ENCODE measurements at regions not wholly inside any gene's neighbourhood (a gene's known extent, or its start where the extent isn't known, plus 50 kb on each side); places are given as distances from the start of the nearest gene placed in this dataset.

DNA sequence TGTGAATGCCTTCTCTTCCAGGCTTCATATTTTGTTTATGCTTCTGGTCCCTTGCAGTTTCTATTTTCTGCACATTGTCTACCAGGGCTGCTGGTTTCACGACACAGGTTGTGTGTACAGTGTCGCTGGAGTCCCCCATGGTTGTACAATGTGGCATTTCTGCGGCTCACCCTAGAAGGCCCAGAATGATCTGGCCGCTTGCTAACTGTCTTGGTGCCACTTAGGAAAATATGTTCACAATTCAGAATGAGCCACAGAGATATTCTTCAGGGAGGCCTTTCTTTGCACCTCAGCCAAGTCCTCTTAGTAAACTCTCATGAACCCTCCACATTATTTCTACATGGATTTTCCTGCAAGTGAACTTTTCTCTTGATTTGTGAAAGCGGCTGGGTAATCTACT lies 195.4 kb downstream of the SUDS3 start:
- WGBS, result 97% methylated on average over 5 of the region's 5 CpGs
- Histone ChIP-seq H3K9ac (ENCODE audit: low read depth, low read length) (no peak overlapping the region), H3K27me3 (ENCODE audit: insufficient read depth, low read length) (no peaks in the 10 kb centered on the region), H3K9me3 (ENCODE audit: insufficient read depth, low read depth, low read length) (peaks cover 20% of the 10 kb centered on the region), H3K4me3 (ENCODE audit: low read length) (no peak overlapping the region), H3K27ac (ENCODE audit: low read depth, low read length) (no peak overlapping the region), H3K36me3 (ENCODE audit: insufficient read depth, low read length) (no peaks in the 10 kb centered on the region), H3K4me1 (ENCODE audit: insufficient read depth, low read length) (no peaks in the 10 kb centered on the region)

DNA sequence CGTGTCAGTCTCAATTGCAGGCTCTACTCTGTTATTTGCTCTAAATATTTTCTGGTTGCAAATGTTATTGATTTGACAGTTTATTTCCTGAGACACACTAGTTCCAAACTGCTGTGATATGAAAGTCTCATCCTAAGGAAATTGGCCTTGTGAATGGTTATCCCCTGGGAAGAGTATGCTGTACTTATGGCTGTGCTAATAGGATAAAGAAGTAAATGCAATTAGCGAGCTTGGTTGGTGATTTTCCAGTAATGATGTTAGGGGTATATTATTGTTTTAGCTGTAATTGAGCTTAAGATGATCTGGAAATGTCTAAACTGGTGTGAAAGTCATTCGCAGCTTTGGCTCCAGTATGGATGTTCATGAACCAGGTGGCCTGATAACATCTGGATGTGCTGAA lies 197.9 kb downstream of the SUDS3 start:
- peaks cover 17% of the 10 kb centered on the region for H3K9me3 ChIP-seq (ENCODE audit: insufficient read depth, low read depth, low read length)
- H3K27me3 ChIP-seq (ENCODE audit: insufficient read depth, low read length), result no peaks in the 10 kb centered on the region
- H3K4me1 ChIP-seq (ENCODE audit: insufficient read depth, low read length), result no peaks in the 10 kb centered on the region
- H3K36me3 ChIP-seq (ENCODE audit: insufficient read depth, low read length), result no peaks in the 10 kb centered on the region
- H3K9ac ChIP-seq (ENCODE audit: low read depth, low read length), result no peak overlapping the region
- 94% methylated on average over 3 of the region's 3 CpGs for WGBS
- no peak overlapping the region for H3K27ac ChIP-seq (ENCODE audit: low read depth, low read length)
- H3K4me3 ChIP-seq (ENCODE audit: low read length), result no peak overlapping the region

DNA sequence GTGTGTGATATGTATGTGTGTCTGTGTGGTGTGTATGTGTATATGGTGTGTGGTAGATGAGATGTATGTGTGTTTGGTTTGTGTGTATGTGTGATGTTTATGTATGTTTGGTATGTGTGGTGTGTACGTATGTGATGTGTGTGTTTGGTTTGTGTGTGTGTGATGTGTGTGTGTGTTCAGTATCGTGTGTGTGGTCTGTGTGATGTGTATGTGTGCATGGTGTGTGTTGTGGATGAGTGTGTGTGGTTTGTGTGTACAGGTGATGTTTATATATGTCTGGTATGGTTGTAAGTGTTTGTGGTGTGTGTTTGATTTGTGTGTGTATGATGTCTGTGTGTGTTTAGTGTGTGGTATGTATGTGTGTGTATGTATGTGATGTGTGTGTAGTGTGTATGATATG lies 199.4 kb downstream of the SUDS3 start:
- Histone ChIP-seq H3K27ac (ENCODE audit: low read depth, low read length) (no peak overlapping the region), H3K27me3 (ENCODE audit: insufficient read depth, low read length) (no peaks in the 10 kb centered on the region), H3K36me3 (ENCODE audit: insufficient read depth, low read length) (no peaks in the 10 kb centered on the region), H3K9me3 (ENCODE audit: insufficient read depth, low read depth, low read length) (peaks cover 10% of the 10 kb centered on the region), H3K9ac (ENCODE audit: low read depth, low read length) (no peak overlapping the region), H3K4me3 (ENCODE audit: low read length) (no peak overlapping the region), H3K4me1 (ENCODE audit: insufficient read depth, low read length) (no peaks in the 10 kb centered on the region)
- WGBS, result 92% methylated on average over 2 of the region's 2 CpGs

DNA sequence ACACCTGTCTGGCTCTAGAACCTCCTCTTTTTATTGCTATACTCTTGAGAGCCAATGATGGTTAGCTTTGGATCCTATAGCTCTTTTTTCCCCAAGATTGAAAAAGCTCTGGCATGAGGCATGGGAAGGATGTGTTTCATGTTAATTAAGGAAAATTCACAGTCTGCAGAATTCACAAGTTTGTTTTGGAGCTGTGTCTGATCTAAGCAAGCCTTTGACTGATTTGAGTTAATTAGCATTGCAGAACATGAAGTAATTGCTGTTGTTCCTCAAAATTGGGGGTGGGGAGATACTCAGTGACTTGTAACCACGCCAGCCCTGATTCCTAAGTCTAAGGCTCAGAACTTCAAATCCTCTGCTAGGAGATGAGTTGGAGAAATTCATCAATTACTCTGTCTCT lies 205.0 kb downstream of the SUDS3 start:
- H3K4me1 ChIP-seq (ENCODE audit: insufficient read depth, low read length), result no peaks in the 10 kb centered on the region
- no peak overlapping the region for H3K9ac ChIP-seq (ENCODE audit: low read depth, low read length)
- H3K36me3 ChIP-seq (ENCODE audit: insufficient read depth, low read length), result no peaks in the 10 kb centered on the region
- WGBS, result 69% methylated on average over 1 of the region's 1 CpG
- H3K27ac ChIP-seq (ENCODE audit: low read depth, low read length), result no peak overlapping the region
- no peak overlapping the region for H3K4me3 ChIP-seq (ENCODE audit: low read length)
- no peaks in the 10 kb centered on the region for H3K27me3 ChIP-seq (ENCODE audit: insufficient read depth, low read length)
- no peaks in the 10 kb centered on the region; the same call in 1 of the 2 replicates for H3K9me3 ChIP-seq (ENCODE audit: insufficient read depth, low read depth, low read length)

DNA sequence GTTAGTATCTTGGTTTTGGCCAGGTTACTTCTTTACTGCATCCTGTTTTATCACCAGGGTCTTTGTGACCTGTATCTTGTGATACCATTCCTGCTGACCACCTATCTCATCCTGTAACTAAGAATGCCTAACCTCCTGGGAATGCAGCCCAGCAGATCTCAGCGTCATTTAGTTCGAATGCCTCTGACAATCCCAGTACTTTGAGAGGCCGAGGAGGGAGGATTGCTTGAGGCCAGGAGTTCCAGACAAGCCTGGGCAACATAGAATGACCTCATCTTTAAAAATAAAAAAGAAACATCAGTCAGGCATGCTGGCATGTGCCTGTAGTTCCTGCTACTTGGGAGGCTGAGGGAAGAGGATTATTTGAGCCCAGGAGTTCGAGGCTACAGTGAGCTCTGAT lies 206.5 kb downstream of the SUDS3 start:
- peaks cover 3% of the 10 kb centered on the region; the same call in 1 of the 2 replicates for H3K9me3 ChIP-seq (ENCODE audit: insufficient read depth, low read depth, low read length)
- H3K27ac ChIP-seq (ENCODE audit: low read depth, low read length), result no peak overlapping the region
- no peak overlapping the region for H3K4me3 ChIP-seq (ENCODE audit: low read length)
- no peaks in the 10 kb centered on the region for H3K36me3 ChIP-seq (ENCODE audit: insufficient read depth, low read length)
- no peak overlapping the region for H3K9ac ChIP-seq (ENCODE audit: low read depth, low read length)
- no peaks in the 10 kb centered on the region for H3K4me1 ChIP-seq (ENCODE audit: insufficient read depth, low read length)
- no peaks in the 10 kb centered on the region for H3K27me3 ChIP-seq (ENCODE audit: insufficient read depth, low read length)
- WGBS, result 97% methylated on average over 4 of the region's 4 CpGs

DNA sequence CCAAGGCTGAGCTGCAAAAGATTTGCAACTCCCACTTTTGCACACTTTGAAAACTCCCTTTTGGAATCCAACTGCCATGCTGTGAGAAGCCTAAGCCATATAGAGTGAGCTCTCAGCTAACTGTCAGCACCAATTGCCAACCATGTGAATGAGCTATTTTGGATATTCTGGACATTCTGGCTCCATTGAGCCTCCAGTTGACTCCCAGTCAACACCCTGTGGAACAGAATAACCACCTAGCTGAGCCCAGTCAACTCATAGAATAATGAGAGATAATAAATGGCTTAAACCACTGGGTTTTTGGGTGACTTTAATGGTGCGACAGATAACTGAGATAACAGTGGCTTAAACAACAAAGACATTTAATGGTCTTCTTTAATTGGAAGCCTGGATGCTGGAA lies 210.1 kb downstream of the SUDS3 start:
- no peaks in the 10 kb centered on the region for H3K4me1 ChIP-seq (ENCODE audit: insufficient read depth, low read length)
- no peak overlapping the region for H3K4me3 ChIP-seq (ENCODE audit: low read length)
- H3K36me3 ChIP-seq (ENCODE audit: insufficient read depth, low read length), result no peaks in the 10 kb centered on the region
- H3K9ac ChIP-seq (ENCODE audit: low read depth, low read length), result no peak overlapping the region
- no peaks in the 10 kb centered on the region for H3K27me3 ChIP-seq (ENCODE audit: insufficient read depth, low read length)
- H3K9me3 ChIP-seq (ENCODE audit: insufficient read depth, low read depth, low read length), result peaks cover 3% of the 10 kb centered on the region; the same call in 1 of the 2 replicates
- 93% methylated on average over 1 of the region's 1 CpG for WGBS
- H3K27ac ChIP-seq (ENCODE audit: low read depth, low read length), result no peak overlapping the region

DNA sequence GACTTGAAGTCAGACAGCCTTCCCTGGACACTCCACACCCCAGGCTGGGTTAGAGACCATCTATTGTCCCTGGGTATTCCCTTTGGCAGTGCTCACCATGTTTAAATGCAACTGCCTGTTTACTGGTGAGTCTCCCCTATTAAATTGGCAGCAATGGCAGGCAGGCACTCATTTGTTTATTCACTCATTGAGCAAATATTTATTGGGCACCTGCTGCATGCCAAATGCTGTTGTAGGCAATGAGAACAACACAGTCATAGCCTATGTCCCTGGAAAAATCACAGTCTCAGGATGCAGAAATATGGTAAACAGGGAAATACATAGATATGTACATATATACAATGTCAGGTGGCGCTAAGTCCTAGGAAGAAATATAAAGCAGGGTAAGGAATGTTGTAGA lies 212.8 kb downstream of the SUDS3 start:
- Histone ChIP-seq H3K36me3 (ENCODE audit: insufficient read depth, low read length) (no peaks in the 10 kb centered on the region), H3K27ac (ENCODE audit: low read depth, low read length) (no peak overlapping the region), H3K4me3 (ENCODE audit: low read length) (no peak overlapping the region), H3K27me3 (ENCODE audit: insufficient read depth, low read length) (no peaks in the 10 kb centered on the region), H3K4me1 (ENCODE audit: insufficient read depth, low read length) (no peaks in the 10 kb centered on the region), H3K9ac (ENCODE audit: low read depth, low read length) (no peak overlapping the region), H3K9me3 (ENCODE audit: insufficient read depth, low read depth, low read length) (peaks cover 3% of the 10 kb centered on the region; the same call in 1 of the 2 replicates)
- WGBS, result 100% methylated on average over 1 of the region's 1 CpG

DNA sequence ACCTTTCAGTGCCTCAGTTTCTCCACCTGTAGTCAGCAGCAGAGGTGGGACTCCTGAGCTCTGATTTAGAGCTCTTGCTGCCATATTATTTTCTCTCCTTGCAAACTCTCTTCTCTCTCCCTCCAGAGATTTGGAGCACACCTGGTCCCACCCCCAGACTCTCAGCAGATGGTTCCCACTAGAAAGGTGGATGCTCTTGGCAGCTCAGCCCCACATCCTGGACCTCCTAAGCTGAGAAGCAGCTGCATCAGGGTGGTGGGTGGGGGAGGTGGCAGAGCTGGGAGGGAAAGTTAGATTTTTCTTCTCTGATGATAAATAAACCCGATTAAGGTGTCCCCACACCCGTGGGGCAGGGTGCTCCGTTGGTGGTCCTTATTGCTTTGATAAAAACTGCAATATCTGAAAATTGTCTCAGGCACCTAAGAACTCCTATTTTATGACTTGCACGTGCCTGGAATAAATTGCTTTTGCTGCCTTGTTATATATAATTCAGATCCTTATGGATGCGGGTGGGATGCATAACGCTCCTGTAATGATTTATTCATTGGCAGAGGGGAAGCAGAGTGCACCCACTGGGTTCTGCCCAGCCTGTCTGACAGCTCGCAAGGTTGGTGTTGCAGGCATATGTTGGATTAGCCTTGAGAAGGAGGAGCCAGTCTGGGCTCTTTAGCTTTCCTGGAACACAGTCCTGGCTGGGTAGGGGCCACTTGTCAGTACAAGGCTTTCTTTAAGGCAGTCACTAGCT lies 214.2 kb downstream of the SUDS3 start:
- 83% methylated on average over 7 of the region's 7 CpGs for WGBS
- H3K27ac ChIP-seq (ENCODE audit: low read depth, low read length), result no peak overlapping the region
- no peaks in the 10 kb centered on the region for H3K27me3 ChIP-seq (ENCODE audit: insufficient read depth, low read length)
- H3K4me1 ChIP-seq (ENCODE audit: insufficient read depth, low read length), result no peaks in the 10 kb centered on the region
- H3K4me3 ChIP-seq (ENCODE audit: low read length), result no peak overlapping the region
- H3K9ac ChIP-seq (ENCODE audit: low read depth, low read length), result no peak overlapping the region
- H3K36me3 ChIP-seq (ENCODE audit: insufficient read depth, low read length), result no peaks in the 10 kb centered on the region
- peaks cover 3% of the 10 kb centered on the region; the same call in 1 of the 2 replicates for H3K9me3 ChIP-seq (ENCODE audit: insufficient read depth, low read depth, low read length)

DNA sequence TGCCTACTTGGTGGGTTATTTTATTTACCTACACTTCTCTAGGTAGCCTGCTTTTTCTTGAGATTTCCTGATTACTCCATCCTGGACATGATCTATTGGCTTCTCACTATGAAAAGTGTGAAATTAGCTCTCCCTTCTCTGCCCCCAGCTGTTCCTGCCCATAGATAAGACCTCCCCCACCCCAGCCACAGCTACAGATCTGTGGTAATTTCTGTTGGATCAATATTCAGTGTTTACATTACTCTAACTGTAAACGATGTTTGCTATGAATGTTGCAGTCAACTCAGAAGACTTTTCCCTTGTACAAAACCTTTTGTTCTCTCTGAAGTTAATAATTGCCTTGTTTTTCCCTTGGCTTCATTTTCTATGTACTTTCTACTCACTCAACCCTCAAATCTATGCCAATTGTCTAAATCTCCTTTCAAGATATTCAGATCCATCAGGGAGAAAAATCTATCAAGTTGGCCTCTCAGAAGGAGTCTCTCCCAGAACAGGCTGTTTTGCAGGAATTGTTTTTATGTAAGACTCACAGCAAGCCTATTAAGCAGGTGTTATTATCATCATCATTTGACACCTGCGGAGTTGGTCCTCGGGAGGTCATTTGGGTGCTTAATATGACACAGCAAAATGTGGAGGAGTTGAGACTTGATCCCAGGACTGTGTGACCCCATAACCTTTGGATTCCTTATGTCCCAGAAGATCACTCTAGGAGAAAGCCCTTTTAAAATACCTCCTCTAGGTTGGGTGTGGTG lies 227.4 kb downstream of the SUDS3 start:
- Histone ChIP-seq H3K4me3 (ENCODE audit: low read length) (no peak overlapping the region), H3K9ac (ENCODE audit: low read depth, low read length) (no peak overlapping the region), H3K36me3 (ENCODE audit: insufficient read depth, low read length) (no peaks in the 10 kb centered on the region), H3K27ac (ENCODE audit: low read depth, low read length) (no peak overlapping the region), H3K4me1 (ENCODE audit: insufficient read depth, low read length) (no peaks in the 10 kb centered on the region; the same call in 1 of the 2 replicates), H3K27me3 (ENCODE audit: insufficient read depth, low read length) (no peaks in the 10 kb centered on the region), H3K9me3 (ENCODE audit: insufficient read depth, low read depth, low read length) (no peaks in the 10 kb centered on the region; the same call in 1 of the 2 replicates)
- 90% methylated on average over 3 of the region's 3 CpGs for WGBS

DNA sequence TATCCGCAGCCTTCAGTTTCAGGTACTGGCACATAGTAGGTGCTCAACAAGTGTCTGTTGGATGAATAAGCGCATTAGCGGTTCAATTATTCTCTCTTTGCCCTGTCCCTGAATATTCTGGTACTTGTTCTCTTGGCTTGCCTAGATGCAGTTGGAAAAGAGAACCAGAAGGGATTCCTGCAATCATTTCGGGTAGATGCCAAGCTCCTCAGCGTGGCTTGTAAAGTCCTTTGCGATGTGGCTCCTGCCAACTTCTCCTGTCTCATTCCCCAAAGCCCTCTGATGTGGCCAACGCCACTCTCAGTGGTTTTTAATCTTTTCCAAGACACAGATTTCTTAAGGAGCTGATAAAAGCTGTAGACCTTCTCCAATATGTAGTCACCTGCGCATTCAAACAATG lies 230.3 kb downstream of the SUDS3 start:
- Histone ChIP-seq H3K9ac (ENCODE audit: low read depth, low read length) (no peak overlapping the region), H3K27ac (ENCODE audit: low read depth, low read length) (no peak overlapping the region), H3K9me3 (ENCODE audit: insufficient read depth, low read depth, low read length) (no peaks in the 10 kb centered on the region; the same call in 1 of the 2 replicates), H3K36me3 (ENCODE audit: insufficient read depth, low read length) (no peaks in the 10 kb centered on the region), H3K4me1 (ENCODE audit: insufficient read depth, low read length) (peaks cover 18% of the 10 kb centered on the region; the same call in 1 of the 2 replicates), H3K4me3 (ENCODE audit: low read length) (no peak overlapping the region), H3K27me3 (ENCODE audit: insufficient read depth, low read length) (no peaks in the 10 kb centered on the region)
- 97% methylated on average over 8 of the region's 8 CpGs for WGBS

DNA sequence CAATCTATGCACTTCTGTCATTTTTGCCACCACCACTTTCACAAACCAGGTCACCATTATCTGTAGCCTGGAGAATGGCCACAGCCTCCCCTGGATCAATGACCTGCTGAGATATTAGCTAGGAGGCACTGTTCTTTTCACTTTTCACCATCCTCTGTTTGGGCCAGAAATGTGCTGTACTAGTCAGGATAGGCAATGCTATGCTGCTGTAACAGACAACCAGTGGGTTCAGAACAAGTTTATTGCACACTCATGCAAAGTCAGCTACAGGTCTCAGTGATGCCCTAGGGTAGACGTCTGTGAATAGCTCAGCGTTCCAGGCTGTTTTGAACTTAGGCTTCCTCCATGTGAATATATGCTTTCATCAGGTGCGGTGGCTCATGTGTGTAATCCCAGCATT lies 231.5 kb downstream of the SUDS3 start:
- Histone ChIP-seq H3K36me3 (ENCODE audit: insufficient read depth, low read length) (no peaks in the 10 kb centered on the region), H3K9me3 (ENCODE audit: insufficient read depth, low read depth, low read length) (peaks cover 1% of the 10 kb centered on the region), H3K27ac (ENCODE audit: low read depth, low read length) (no peak overlapping the region), H3K27me3 (ENCODE audit: insufficient read depth, low read length) (no peaks in the 10 kb centered on the region), H3K9ac (ENCODE audit: low read depth, low read length) (no peak overlapping the region), H3K4me3 (ENCODE audit: low read length) (no peak overlapping the region), H3K4me1 (ENCODE audit: insufficient read depth, low read length) (peaks cover 21% of the 10 kb centered on the region; the same call in 1 of the 2 replicates)
- whole genome bisulfite sequencing, result 98% methylated on average over 3 of the region's 3 CpGs
